ENCODE measurements at regions not wholly inside any gene's neighbourhood (a gene's known extent, or its start where the extent isn't known, plus 50 kb on each side); places are given as distances from the start of the nearest gene placed in this dataset.

- TF ChIP-seq, protein P1, sequence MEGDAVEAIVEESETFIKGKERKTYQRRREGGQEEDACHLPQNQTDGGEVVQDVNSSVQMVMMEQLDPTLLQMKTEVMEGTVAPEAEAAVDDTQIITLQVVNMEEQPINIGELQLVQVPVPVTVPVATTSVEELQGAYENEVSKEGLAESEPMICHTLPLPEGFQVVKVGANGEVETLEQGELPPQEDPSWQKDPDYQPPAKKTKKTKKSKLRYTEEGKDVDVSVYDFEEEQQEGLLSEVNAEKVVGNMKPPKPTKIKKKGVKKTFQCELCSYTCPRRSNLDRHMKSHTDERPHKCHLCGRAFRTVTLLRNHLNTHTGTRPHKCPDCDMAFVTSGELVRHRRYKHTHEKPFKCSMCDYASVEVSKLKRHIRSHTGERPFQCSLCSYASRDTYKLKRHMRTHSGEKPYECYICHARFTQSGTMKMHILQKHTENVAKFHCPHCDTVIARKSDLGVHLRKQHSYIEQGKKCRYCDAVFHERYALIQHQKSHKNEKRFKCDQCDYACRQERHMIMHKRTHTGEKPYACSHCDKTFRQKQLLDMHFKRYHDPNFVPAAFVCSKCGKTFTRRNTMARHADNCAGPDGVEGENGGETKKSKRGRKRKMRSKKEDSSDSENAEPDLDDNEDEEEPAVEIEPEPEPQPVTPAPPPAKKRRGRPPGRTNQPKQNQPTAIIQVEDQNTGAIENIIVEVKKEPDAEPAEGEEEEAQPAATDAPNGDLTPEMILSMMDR (IDR thresholded peaks at IDR 0.05; ENCODE audit: unreplicated experiment): no peak
- Mint-ChIP-seq H3K4me1 (ENCODE audit: low read depth) (no peaks in the 10 kb centered on the region), H3K27ac (no peak overlapping the region), H3K36me3 (ENCODE audit: insufficient read depth) (no peaks in the 10 kb centered on the region), H3K4me3 (ENCODE audit: low read depth) (no peak overlapping the region), H3K9me3 (ENCODE audit: low read depth) (peaks cover 25% of the 10 kb centered on the region), H3K27me3 (no peaks in the 10 kb centered on the region)
- DNase-seq (ENCODE audit: low spot score, unreplicated experiment): no peak
These were observed 1180.2 kb downstream of the RAPGEF2 start for GRCh38 chr4:160283081-160283480.

DNA sequence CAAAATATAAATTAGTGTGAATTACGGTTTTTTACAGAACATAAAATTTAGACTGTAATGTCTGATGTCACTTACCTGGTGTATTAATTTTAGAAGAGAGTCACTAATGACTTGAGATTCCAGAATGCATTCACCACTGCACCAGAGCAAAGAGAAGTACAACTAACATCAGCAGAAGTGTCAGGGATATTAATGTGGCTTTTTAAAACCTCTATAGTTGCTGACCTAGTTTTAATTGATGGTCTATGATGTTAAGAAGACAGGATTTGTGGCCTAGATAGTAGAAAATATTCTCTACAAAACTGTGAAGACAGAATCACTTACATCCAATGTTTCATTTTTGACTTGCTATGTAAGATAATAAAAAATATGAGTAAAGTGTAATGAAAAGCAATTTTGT lies 1181.6 kb downstream of the RAPGEF2 start:
- Mint-ChIP-seq H3K4me3 (ENCODE audit: low read depth) (no peak overlapping the region), H3K27ac (no peak overlapping the region), H3K36me3 (ENCODE audit: insufficient read depth) (no peaks in the 10 kb centered on the region), H3K27me3 (no peaks in the 10 kb centered on the region), H3K9me3 (ENCODE audit: low read depth) (peaks cover 24% of the 10 kb centered on the region), H3K4me1 (ENCODE audit: low read depth) (no peaks in the 10 kb centered on the region)
- no peak for DNase-seq (ENCODE audit: low spot score, unreplicated experiment)
- TF ChIP-seq, protein P1 (IDR thresholded peaks at IDR 0.05; ENCODE audit: unreplicated experiment): no peak

DNA sequence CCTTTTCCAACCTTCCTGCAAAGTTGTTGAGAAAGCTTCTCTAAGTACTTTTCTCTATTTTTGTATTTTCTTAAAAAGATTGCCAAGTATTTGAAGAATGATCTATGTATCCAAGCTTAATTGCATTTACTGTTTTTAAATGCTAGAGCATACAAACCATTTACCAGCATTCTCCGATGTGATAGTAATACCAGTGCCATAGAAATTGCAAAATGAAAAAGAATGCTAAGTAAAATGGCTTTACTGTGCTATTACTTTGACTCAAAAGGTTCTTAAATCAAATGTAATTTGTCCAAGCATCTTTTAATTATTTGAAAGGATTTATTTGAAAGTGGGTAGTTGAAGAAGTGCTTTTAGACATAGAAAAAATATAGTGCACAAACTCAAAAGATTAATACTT lies 1183.2 kb downstream of the RAPGEF2 start:
- no peaks in the 10 kb centered on the region for H3K36me3 Mint-ChIP-seq (ENCODE audit: insufficient read depth)
- TF ChIP-seq, protein P1 (IDR thresholded peaks at IDR 0.05; ENCODE audit: unreplicated experiment): no peak
- peaks cover 10% of the 10 kb centered on the region for H3K9me3 Mint-ChIP-seq (ENCODE audit: low read depth)
- H3K4me3 Mint-ChIP-seq (ENCODE audit: low read depth): no peak overlapping the region
- DNase-seq (ENCODE audit: low spot score, unreplicated experiment): no peak
- H3K27me3 Mint-ChIP-seq: no peaks in the 10 kb centered on the region
- H3K27ac Mint-ChIP-seq: no peak overlapping the region
- H3K4me1 Mint-ChIP-seq (ENCODE audit: low read depth): no peaks in the 10 kb centered on the region

GRCh38 chr4:160296476-160296875 lies 1193.6 kb downstream of the RAPGEF2 start:
- H3K4me3 Mint-ChIP-seq (ENCODE audit: low read depth): no peak overlapping the region
- no peak for DNase-seq (ENCODE audit: low spot score, unreplicated experiment)
- no peaks in the 10 kb centered on the region for H3K9me3 Mint-ChIP-seq (ENCODE audit: low read depth)
- TF ChIP-seq, protein P1 (IDR thresholded peaks at IDR 0.05; ENCODE audit: unreplicated experiment): no peak
- no peaks in the 10 kb centered on the region for H3K36me3 Mint-ChIP-seq (ENCODE audit: insufficient read depth)
- H3K27ac Mint-ChIP-seq: no peak overlapping the region
- no peaks in the 10 kb centered on the region for H3K4me1 Mint-ChIP-seq (ENCODE audit: low read depth)
- no peaks in the 10 kb centered on the region for H3K27me3 Mint-ChIP-seq

DNA sequence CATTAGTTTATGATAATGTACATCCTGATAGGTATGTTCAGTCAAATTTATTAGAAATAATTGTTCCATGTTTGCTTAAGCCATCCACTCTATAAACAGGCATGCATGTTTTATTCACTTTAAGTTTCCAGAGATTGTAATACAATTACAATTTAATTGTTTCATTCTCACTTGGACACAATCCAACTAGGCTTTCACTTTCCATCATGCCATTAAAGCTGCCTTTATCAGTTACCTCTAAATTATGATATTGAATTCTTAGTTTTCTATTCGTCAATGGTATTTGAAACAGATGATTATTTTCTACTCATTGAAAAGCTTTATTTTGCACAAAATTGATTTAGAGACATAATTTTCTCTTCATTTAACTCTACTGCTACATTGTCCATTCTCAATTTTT lies 1196.3 kb downstream of the RAPGEF2 start:
- DNase-seq (ENCODE audit: low spot score, unreplicated experiment): no peak
- no peaks in the 10 kb centered on the region for H3K9me3 Mint-ChIP-seq (ENCODE audit: low read depth)
- TF ChIP-seq, protein P1 (IDR thresholded peaks at IDR 0.05; ENCODE audit: unreplicated experiment): no peak
- peaks cover 2% of the 10 kb centered on the region for H3K4me1 Mint-ChIP-seq (ENCODE audit: low read depth)
- no peaks in the 10 kb centered on the region for H3K36me3 Mint-ChIP-seq (ENCODE audit: insufficient read depth)
- H3K27me3 Mint-ChIP-seq: no peaks in the 10 kb centered on the region
- no peak overlapping the region for H3K4me3 Mint-ChIP-seq (ENCODE audit: low read depth)
- no peak overlapping the region for H3K27ac Mint-ChIP-seq

Measured in progenitor cell of endocrine pancreas (in vitro differentiated cells).